HG03039 (cell line): ENCODE measurements at regions not wholly inside any gene's neighbourhood (a gene's known extent, or its start where the extent isn't known, plus 50 kb on each side); places are given as distances from the start of the nearest gene placed in this dataset.

ENCODE experiments used
- ATAC-seq: cut with Tn5 transposase; IDR thresholded peaks from one replicate; pipeline ENCODE4 v1.9.1; 2021; ENCODE audit warnings: mild to moderate bottlenecking, moderate library complexity; ENCODE audit not compliant: unreplicated experiment

GRCh38 chr1:82752046-82752445 is 951.3 kb downstream of the ADGRL2 start:
- ATAC-seq = no peak

- no peak for ATAC-seq
Observed at GRCh38 chr1:82733645-82734044, 932.9 kb downstream of the ADGRL2 start.

- no peak for ATAC-seq
Observed at GRCh38 chr1:82731216-82731615, 930.5 kb downstream of the ADGRL2 start.

- no peak for ATAC-seq
Observed at GRCh38 chr1:82728206-82728605, 927.5 kb downstream of the ADGRL2 start.

- no peak for ATAC-seq
Observed at GRCh38 chr1:82724246-82724645, 923.5 kb downstream of the ADGRL2 start.

- no peak for ATAC-seq
Observed at GRCh38 chr1:82722608-82723007, 921.9 kb downstream of the ADGRL2 start.

GRCh38 chr1:82721702-82722101 is 921.0 kb downstream of the ADGRL2 start:
- no peak for ATAC-seq

- no peak for ATAC-seq
Observed at GRCh38 chr1:82718719-82719419, 918.1 kb downstream of the ADGRL2 start.

- ATAC-seq = no peak
Observed at GRCh38 chr1:82710091-82710490, 909.4 kb downstream of the ADGRL2 start.

- ATAC-seq = no peak
Observed at GRCh38 chr1:82707681-82708080, 906.9 kb downstream of the ADGRL2 start.

- ATAC-seq = no peak
Observed at GRCh38 chr1:82706741-82707140, 906.0 kb downstream of the ADGRL2 start.

- no peak for ATAC-seq
Observed at GRCh38 chr1:82704966-82705365, 904.2 kb downstream of the ADGRL2 start.

GRCh38 chr1:82704393-82704792 is 903.7 kb downstream of the ADGRL2 start:
- no peak for ATAC-seq

- no peak for ATAC-seq
Observed at GRCh38 chr1:82703951-82704350, 903.2 kb downstream of the ADGRL2 start.

- ATAC-seq = no peak
Observed at GRCh38 chr1:82700476-82700875, 899.7 kb downstream of the ADGRL2 start.

GRCh38 chr1:82697965-82698364 is 897.2 kb downstream of the ADGRL2 start:
- ATAC-seq = no peak

GRCh38 chr1:82695443-82695842 is 894.7 kb downstream of the ADGRL2 start:
- no peak for ATAC-seq

- ATAC-seq = no peak
Observed at GRCh38 chr1:82690411-82690810, 889.7 kb downstream of the ADGRL2 start.

- no peak for ATAC-seq
Observed at GRCh38 chr1:82689217-82689616, 888.5 kb downstream of the ADGRL2 start.

GRCh38 chr1:82686774-82687173 is 886.0 kb downstream of the ADGRL2 start:
- no peak for ATAC-seq

- ATAC-seq = no peak
Observed at GRCh38 chr1:82646888-82647287, 846.2 kb downstream of the ADGRL2 start.

- ATAC-seq = no peak
Observed at GRCh38 chr1:82646336-82646735, 845.6 kb downstream of the ADGRL2 start.
